ENCODE measurements at regions not wholly inside any gene's neighbourhood (a gene's known extent, or its start where the extent isn't known, plus 50 kb on each side); places are given as distances from the start of the nearest gene placed in this dataset.

GRCh38 chr4:137376312-137376711, 156.0 kb downstream of the PCDH18 start:
- Mint-ChIP-seq H3K4me3 (no peak overlapping the region), H3K27me3 (no peaks in the 10 kb centered on the region), H3K4me1 (no peaks in the 10 kb centered on the region), H3K27ac (no peak overlapping the region), H3K9me3 (ENCODE audit: insufficient read depth) (peaks cover 11% of the 10 kb centered on the region)
- H3K4me2 ChIP-seq (replicated peaks; ENCODE audit: low read depth, low read length, poor library complexity, severe bottlenecking) = no peak overlapping the region
- no peaks in the 10 kb centered on the region for H3K36me3 ChIP-seq (replicated peaks in 1 of 2; ENCODE audit: control extremely low read depth in 1 of 2, control insufficient read depth in 1 of 2, extremely low read depth in 1 of 2, insufficient read depth in 2 of 2, low read length in 1 of 2)
- no peak for DNase-seq
- WGBS (ENCODE audit: insufficient coverage) = 100% methylated on average over 1 of the region's 2 CpGs
- H3K9me3 ChIP-seq (ENCODE audit: control extremely low read depth in 1 of 3, control insufficient read depth in 2 of 3, insufficient read depth in 1 of 3, low read length in 2 of 3) = no peaks in the 10 kb centered on the region
- TF ChIP-seq CTCF (IDR thresholded peaks at IDR 0.05) = no peak
- TF ChIP-seq EZH2 (IDR thresholded peaks at IDR 0.05; ENCODE audit: borderline replicate concordance, insufficient read depth, low read depth, low read length, poor library complexity, severe bottlenecking) = no peak
- ChIA-PET CTCF (no interaction called here), POLR2A (no interaction called here)
- H3K27me3 ChIP-seq (replicated peaks in 1 of 4; ENCODE audit: control extremely low read depth in 1 of 4, control insufficient read depth in 3 of 4, insufficient read depth in 4 of 4, low read length in 3 of 4) = no peaks in the 10 kb centered on the region
- H3K4me1 ChIP-seq (ENCODE audit: control insufficient read depth in 2 of 2, insufficient read depth in 2 of 2, low read length in 2 of 2) = no peaks in the 10 kb centered on the region
- H3K27ac ChIP-seq (ENCODE audit: low read length in 2 of 2) = no peak overlapping the region
- H4K20me1 ChIP-seq (ENCODE audit: control insufficient read depth, insufficient read depth, low read length, poor library complexity, severe bottlenecking) = no peaks in the 10 kb centered on the region
- no peak overlapping the region for H2AFZ ChIP-seq (ENCODE audit: insufficient read depth, low read depth, low read length, poor library complexity, severe bottlenecking)
- no peak overlapping the region for H3K9ac ChIP-seq (ENCODE audit: low read length)
- H3K79me2 ChIP-seq (ENCODE audit: control insufficient read depth, insufficient read depth, low read length) = no peaks in the 10 kb centered on the region
- intact Hi-C loops (cut with micrococcal nuclease) = no loop called here
- ATAC-seq (ENCODE audit: low read depth) = no peak
- H3K4me3 ChIP-seq (ENCODE audit: control extremely low read depth in 1 of 5, extremely low read depth in 1 of 5, insufficient read depth in 1 of 5, low read depth in 2 of 5, low read length in 4 of 5) = no peak overlapping the region

GRCh38 chr4:137375111-137375850, 157.0 kb downstream of the PCDH18 start:
- H3K4me3 ChIP-seq (ENCODE audit: control extremely low read depth in 1 of 5, extremely low read depth in 1 of 5, insufficient read depth in 1 of 5, low read depth in 2 of 5, low read length in 4 of 5) = no peak overlapping the region
- ATAC-seq (ENCODE audit: low read depth) = no peak
- no peaks in the 10 kb centered on the region for H4K20me1 ChIP-seq (ENCODE audit: control insufficient read depth, insufficient read depth, low read length, poor library complexity, severe bottlenecking)
- intact Hi-C loops (cut with micrococcal nuclease) = no loop called here
- ChIA-PET CTCF (interaction anchor here (0.6 kb wide), 1 partner anchor 21 kb away, joined by 3 read pairs; no protein-coding TSS in a partner anchor), POLR2A (no interaction called here)
- H3K4me1 Mint-ChIP-seq = no peaks in the 10 kb centered on the region
- TF ChIP-seq CTCF (IDR thresholded peaks at IDR 0.05) (no peak), EZH2 (IDR thresholded peaks at IDR 0.05; ENCODE audit: borderline replicate concordance, insufficient read depth, low read depth, low read length, poor library complexity, severe bottlenecking) (no peak)
- no peak overlapping the region for H3K27ac Mint-ChIP-seq
- H3K4me2 ChIP-seq (replicated peaks; ENCODE audit: low read depth, low read length, poor library complexity, severe bottlenecking) = no peak overlapping the region
- H3K9me3 ChIP-seq (ENCODE audit: control extremely low read depth in 1 of 3, control insufficient read depth in 2 of 3, insufficient read depth in 1 of 3, low read length in 2 of 3) = no peaks in the 10 kb centered on the region
- H3K9me3 Mint-ChIP-seq (ENCODE audit: insufficient read depth) = peaks cover 11% of the 10 kb centered on the region
- no peaks in the 10 kb centered on the region for H3K36me3 ChIP-seq (replicated peaks in 1 of 2; ENCODE audit: control extremely low read depth in 1 of 2, control insufficient read depth in 1 of 2, extremely low read depth in 1 of 2, insufficient read depth in 2 of 2, low read length in 1 of 2)
- 60% methylated on average over 1 of the region's 2 CpGs for WGBS (ENCODE audit: insufficient coverage)
- no peak overlapping the region for H3K4me3 Mint-ChIP-seq
- H3K27me3 ChIP-seq (replicated peaks in 1 of 4; ENCODE audit: control extremely low read depth in 1 of 4, control insufficient read depth in 3 of 4, insufficient read depth in 4 of 4, low read length in 3 of 4) = no peaks in the 10 kb centered on the region
- no peaks in the 10 kb centered on the region for H3K4me1 ChIP-seq (ENCODE audit: control insufficient read depth in 2 of 2, insufficient read depth in 2 of 2, low read length in 2 of 2)
- H3K27ac ChIP-seq (ENCODE audit: low read length in 2 of 2) = no peak overlapping the region
- H3K27me3 Mint-ChIP-seq = no peaks in the 10 kb centered on the region
- H3K79me2 ChIP-seq (ENCODE audit: control insufficient read depth, insufficient read depth, low read length) = no peaks in the 10 kb centered on the region
- H2AFZ ChIP-seq (ENCODE audit: insufficient read depth, low read depth, low read length, poor library complexity, severe bottlenecking) = no peak overlapping the region
- H3K9ac ChIP-seq (ENCODE audit: low read length) = no peak overlapping the region
- DNase-seq = no peak
